ENCODE measurements at regions not wholly inside any gene's neighbourhood (a gene's known extent, or its start where the extent isn't known, plus 50 kb on each side); places are given as distances from the start of the nearest gene placed in this dataset.
"Not testable (repeated sequence)": the region's sequence is repeated elsewhere in the genome, so short reads cannot be mapped to it uniquely, and the experiment has no call there.

DNA sequence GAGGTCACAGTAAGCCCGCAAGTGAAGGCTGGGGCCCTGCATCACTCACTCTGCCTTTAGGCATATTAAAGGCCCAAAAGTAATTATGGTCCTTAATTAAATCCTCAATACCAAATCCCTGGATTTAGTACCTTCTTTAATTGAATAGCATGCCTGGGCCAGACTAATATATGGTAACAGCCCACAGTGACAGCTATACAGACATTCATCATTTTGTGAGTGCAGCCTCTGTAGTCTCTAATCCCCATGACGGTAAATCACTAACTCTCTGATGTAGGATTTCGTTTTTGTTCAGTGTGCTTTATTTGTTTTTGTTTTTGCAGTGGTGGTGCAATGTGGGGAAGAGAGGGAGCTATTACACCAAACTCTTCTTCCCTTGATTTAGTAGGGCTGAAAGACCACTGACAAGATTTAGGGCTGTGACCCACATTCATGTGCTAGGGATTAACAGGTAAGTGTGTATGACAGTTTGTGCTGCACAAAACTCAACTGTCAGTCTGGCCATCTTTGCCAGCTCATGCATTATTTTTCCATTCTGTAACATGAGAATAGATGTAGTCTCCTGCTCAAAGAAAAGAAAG, 60.6 kb upstream of the SLC39A8 start:
- Histone ChIP-seq H2AFZ (ENCODE audit: low read depth) (no peak overlapping the region), H3K4me3 (ENCODE audit: low read depth in 2 of 2, low read length in 1 of 2) (no peak overlapping the region), H3K9me2 (no peaks in the 10 kb centered on the region), H3F3A (replicated peaks; ENCODE audit: insufficient read depth) (peaks cover 3% of the 10 kb centered on the region), H3K9me3 (no peaks in the 10 kb centered on the region), H3K4me2 (no peak overlapping the region), H4K20me1 (ENCODE audit: insufficient read depth) (no peaks in the 10 kb centered on the region), H3K9ac (no peak overlapping the region), H3K36me3 (replicated peaks in 1 of 2; ENCODE audit: control insufficient read depth in 1 of 2, insufficient read depth in 2 of 2, low read length in 1 of 2) (no peaks in the 10 kb centered on the region), H3K79me2 (ENCODE audit: insufficient read depth) (no peaks in the 10 kb centered on the region), H3K27me3 (ENCODE audit: insufficient read depth) (no peaks in the 10 kb centered on the region), H3K4me1 (ENCODE audit: control insufficient read depth in 1 of 2, insufficient read depth in 2 of 2, low read depth in 1 of 2, low read length in 1 of 2) (peaks cover 0 to 2% of the 10 kb centered on the region in 2 experiments; a peak in 1 of 4 replicates), H3K27ac (ENCODE audit: low read depth in 2 of 2, low read length in 1 of 2) (no peak overlapping the region)
- CTCF ChIA-PET = interaction anchor here (1.3 to 1.4 kb wide), 2 partner anchors 10 to 25 kb away, joined by 3 read pairs; no protein-coding TSS in a partner anchor
- WGBS (ENCODE audit: low lambda C conversion rate) = 63% methylated on average over 3 of the region's 3 CpGs
- no peak for TF ChIP-seq SMC3 (IDR thresholded peaks at IDR 0.05; ENCODE audit: low read depth, low read length)
- no peak for TF ChIP-seq TEAD4 (IDR thresholded peaks at IDR 0.05; ENCODE audit: borderline replicate concordance, insufficient read depth)
- TF ChIP-seq EZH2phosphoT487 (IDR thresholded peaks at IDR 0.05; ENCODE audit: borderline replicate concordance, low read depth) = no peak
- no peak for TF ChIP-seq JUND (IDR thresholded peaks at IDR 0.05)
- TF ChIP-seq, protein P1, sequence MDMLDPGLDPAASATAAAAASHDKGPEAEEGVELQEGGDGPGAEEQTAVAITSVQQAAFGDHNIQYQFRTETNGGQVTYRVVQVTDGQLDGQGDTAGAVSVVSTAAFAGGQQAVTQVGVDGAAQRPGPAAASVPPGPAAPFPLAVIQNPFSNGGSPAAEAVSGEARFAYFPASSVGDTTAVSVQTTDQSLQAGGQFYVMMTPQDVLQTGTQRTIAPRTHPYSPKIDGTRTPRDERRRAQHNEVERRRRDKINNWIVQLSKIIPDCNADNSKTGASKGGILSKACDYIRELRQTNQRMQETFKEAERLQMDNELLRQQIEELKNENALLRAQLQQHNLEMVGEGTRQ (IDR thresholded peaks at IDR 0.05; ENCODE audit: borderline replicate concordance, low read depth, low read length) = no peak
- no peak for TF ChIP-seq MEF2A (IDR thresholded peaks at IDR 0.05; ENCODE audit: borderline replicate concordance, low read depth)
- TF ChIP-seq USF1 (IDR thresholded peaks at IDR 0.05; ENCODE audit: borderline replicate concordance, low read depth) = no peak
- no peak for TF ChIP-seq RXRA (IDR thresholded peaks at IDR 0.05; ENCODE audit: borderline replicate concordance, low read depth)
- no peak for TF ChIP-seq RFX5 (IDR thresholded peaks at IDR 0.05; ENCODE audit: low read length)
- TF ChIP-seq, protein P2, sequence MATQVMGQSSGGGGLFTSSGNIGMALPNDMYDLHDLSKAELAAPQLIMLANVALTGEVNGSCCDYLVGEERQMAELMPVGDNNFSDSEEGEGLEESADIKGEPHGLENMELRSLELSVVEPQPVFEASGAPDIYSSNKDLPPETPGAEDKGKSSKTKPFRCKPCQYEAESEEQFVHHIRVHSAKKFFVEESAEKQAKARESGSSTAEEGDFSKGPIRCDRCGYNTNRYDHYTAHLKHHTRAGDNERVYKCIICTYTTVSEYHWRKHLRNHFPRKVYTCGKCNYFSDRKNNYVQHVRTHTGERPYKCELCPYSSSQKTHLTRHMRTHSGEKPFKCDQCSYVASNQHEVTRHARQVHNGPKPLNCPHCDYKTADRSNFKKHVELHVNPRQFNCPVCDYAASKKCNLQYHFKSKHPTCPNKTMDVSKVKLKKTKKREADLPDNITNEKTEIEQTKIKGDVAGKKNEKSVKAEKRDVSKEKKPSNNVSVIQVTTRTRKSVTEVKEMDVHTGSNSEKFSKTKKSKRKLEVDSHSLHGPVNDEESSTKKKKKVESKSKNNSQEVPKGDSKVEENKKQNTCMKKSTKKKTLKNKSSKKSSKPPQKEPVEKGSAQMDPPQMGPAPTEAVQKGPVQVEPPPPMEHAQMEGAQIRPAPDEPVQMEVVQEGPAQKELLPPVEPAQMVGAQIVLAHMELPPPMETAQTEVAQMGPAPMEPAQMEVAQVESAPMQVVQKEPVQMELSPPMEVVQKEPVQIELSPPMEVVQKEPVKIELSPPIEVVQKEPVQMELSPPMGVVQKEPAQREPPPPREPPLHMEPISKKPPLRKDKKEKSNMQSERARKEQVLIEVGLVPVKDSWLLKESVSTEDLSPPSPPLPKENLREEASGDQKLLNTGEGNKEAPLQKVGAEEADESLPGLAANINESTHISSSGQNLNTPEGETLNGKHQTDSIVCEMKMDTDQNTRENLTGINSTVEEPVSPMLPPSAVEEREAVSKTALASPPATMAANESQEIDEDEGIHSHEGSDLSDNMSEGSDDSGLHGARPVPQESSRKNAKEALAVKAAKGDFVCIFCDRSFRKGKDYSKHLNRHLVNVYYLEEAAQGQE (IDR thresholded peaks at IDR 0.05; ENCODE audit: low read depth, low read length) = no peak
- TF ChIP-seq CHD2 (IDR thresholded peaks at IDR 0.05; ENCODE audit: low read length, partially characterized antibody) = no peak
- DNase-seq = no peak
- POLR2A ChIA-PET = interaction anchor here (1.1 kb wide), 1 partner anchor 25 kb away, joined by 3 read pairs; no protein-coding TSS in a partner anchor

- H3K79me2 ChIP-seq (ENCODE audit: insufficient read depth); H3K36me3 ChIP-seq (replicated peaks in 1 of 2; ENCODE audit: control insufficient read depth in 1 of 2, insufficient read depth in 2 of 2, low read length in 1 of 2); DNase-seq; H3K4me2 ChIP-seq; H3F3A ChIP-seq (replicated peaks; ENCODE audit: insufficient read depth); H2AFZ ChIP-seq (ENCODE audit: low read depth); H3K9me2 ChIP-seq; H3K9ac ChIP-seq; POLR2A ChIA-PET; H4K20me1 ChIP-seq (ENCODE audit: insufficient read depth); H3K27ac ChIP-seq (ENCODE audit: low read depth in 2 of 2, low read length in 1 of 2); H3K9me3 ChIP-seq; H3K4me3 ChIP-seq (ENCODE audit: low read depth in 2 of 2, low read length in 1 of 2); H3K27me3 ChIP-seq (ENCODE audit: insufficient read depth); H3K4me1 ChIP-seq (ENCODE audit: control insufficient read depth in 1 of 2, insufficient read depth in 2 of 2, low read depth in 1 of 2, low read length in 1 of 2): not testable (repeated sequence)
- CTCF ChIA-PET = interaction anchor here (1.5 kb wide), 1 partner anchor 681 kb away, joined by 3 read pairs; no protein-coding TSS in a partner anchor
- 61% methylated on average over 1 of the region's 1 CpG for WGBS (ENCODE audit: low lambda C conversion rate)
Observed at GRCh38 chr4:102410884-102411283, 65.6 kb upstream of the SLC39A8 start.

Data from SK-N-SH (cell line).